SJSA1 (cell line): ENCODE measurements at regions not wholly inside any gene's neighbourhood (a gene's known extent, or its start where the extent isn't known, plus 50 kb on each side); places are given as distances from the start of the nearest gene placed in this dataset.

Experiments used
- DNase-seq, 2 experiments: peaks; one replicate each; pipeline ENCODE4 v3.0.0-alpha.2; 2015 to 2020; ENCODE audit warnings: low spot score in 2 of 2, low read depth in 1 of 2
- H3K27ac ChIP-seq: fragments of 250-450 bp; sonication (Bioruptor Pico); 2 replicates; pipeline ENCODE4 v1.5.1; 2020; ENCODE audit warnings: mild to moderate bottlenecking, moderate library complexity
- H3K27me3 ChIP-seq: fragments of 250-450 bp; sonication (Bioruptor Pico); replicated peaks from 2 replicates; pipeline ENCODE4 v1.5.1; 2020; ENCODE audit warnings: mild to moderate bottlenecking, moderate library complexity
- H3K36me3 ChIP-seq: fragments of 250-450 bp; sonication (Bioruptor Pico); 2 replicates; pipeline ENCODE4 v1.5.1; 2020; ENCODE audit warnings: mild to moderate bottlenecking
- H3K4me1 ChIP-seq: fragments of 250-450 bp; sonication (Bioruptor Pico); replicated peaks from 2 replicates; pipeline ENCODE4 v1.6.1; 2021; ENCODE audit warnings: mild to moderate bottlenecking
- H3K4me3 ChIP-seq: fragments of 250-450 bp; sonication (Bioruptor Pico); 2 replicates; pipeline ENCODE4 v1.5.1; 2020; ENCODE audit warnings: mild to moderate bottlenecking
- H3K9me3 ChIP-seq: fragments of 250-450 bp; sonication (Bioruptor Pico); replicated peaks from 2 replicates; pipeline ENCODE4 v1.5.1; 2020; ENCODE audit warnings: mild to moderate bottlenecking

- Histone ChIP-seq H3K4me3 (no peak overlapping the region), H3K4me1 (no peaks in the 10 kb centered on the region), H3K9me3 (no peaks in the 10 kb centered on the region), H3K36me3 (no peaks in the 10 kb centered on the region), H3K27me3 (0 out of 2 replicates have a peak, but pooled peaks cover 3% of the 10 kb centered on the region), H3K27ac (no peak overlapping the region)
- no peak for DNase-seq
Observed at GRCh38 chr1:119294722-119295121, 73.9 kb upstream of the HAO2 start.

- no peak overlapping the region for H3K27ac ChIP-seq
- DNase-seq = no peak
Observed at GRCh38 chr1:119298687-119299303, 69.8 kb upstream of the HAO2 start.

GRCh38 chr1:119302011-119302410, 66.6 kb upstream of the HAO2 start:
- Histone ChIP-seq H3K27ac (no peak overlapping the region), H3K27me3 (peaks cover 6% of the 10 kb centered on the region), H3K4me3 (no peak overlapping the region), H3K9me3 (no peaks in the 10 kb centered on the region), H3K4me1 (no peaks in the 10 kb centered on the region), H3K36me3 (no peaks in the 10 kb centered on the region)
- DNase-seq = no peak

More at GRCh38 chr1:119298687-119299303, 69.8 kb upstream of the HAO2 start:
- no peaks in the 10 kb centered on the region for H3K36me3 ChIP-seq
- H3K9me3 ChIP-seq = no peaks in the 10 kb centered on the region
- H3K4me3 ChIP-seq = no peak overlapping the region
- no peaks in the 10 kb centered on the region for H3K27me3 ChIP-seq
- no peaks in the 10 kb centered on the region for H3K4me1 ChIP-seq

GRCh38 chr1:119308130-119308700, 60.4 kb upstream of the HAO2 start:
- Histone ChIP-seq H3K27ac (no peak overlapping the region), H3K4me1 (no peaks in the 10 kb centered on the region), H3K27me3 (peaks cover 15% of the 10 kb centered on the region), H3K9me3 (no peaks in the 10 kb centered on the region), H3K4me3 (no peak overlapping the region), H3K36me3 (no peaks in the 10 kb centered on the region)
- DNase-seq = no peak

GRCh38 chr1:119308806-119309205, 59.8 kb upstream of the HAO2 start:
- Histone ChIP-seq H3K27ac (no peak overlapping the region), H3K36me3 (no peaks in the 10 kb centered on the region), H3K4me1 (no peaks in the 10 kb centered on the region), H3K9me3 (no peaks in the 10 kb centered on the region), H3K4me3 (no peak overlapping the region), H3K27me3 (peaks cover 15% of the 10 kb centered on the region)
- no peak for DNase-seq

- Histone ChIP-seq H3K9me3 (no peaks in the 10 kb centered on the region), H3K4me3 (no peak overlapping the region), H3K27ac (no peak overlapping the region), H3K36me3 (no peaks in the 10 kb centered on the region), H3K4me1 (no peaks in the 10 kb centered on the region), H3K27me3 (peaks cover 15% of the 10 kb centered on the region)
- DNase-seq = no peak
Observed at GRCh38 chr1:119310301-119310700, 58.3 kb upstream of the HAO2 start.

GRCh38 chr1:119312500-119312899, 56.1 kb upstream of the HAO2 start:
- H3K4me1 ChIP-seq = no peaks in the 10 kb centered on the region
- H3K36me3 ChIP-seq = no peaks in the 10 kb centered on the region
- H3K4me3 ChIP-seq = no peak overlapping the region
- no peak for DNase-seq
- peaks cover 9% of the 10 kb centered on the region; the same call in 1 of the 2 replicates for H3K27me3 ChIP-seq
- H3K9me3 ChIP-seq = no peaks in the 10 kb centered on the region
- no peak overlapping the region for H3K27ac ChIP-seq

- Histone ChIP-seq H3K4me1 (no peaks in the 10 kb centered on the region), H3K4me3 (no peak overlapping the region), H3K27me3 (peaks cover 9% of the 10 kb centered on the region; the same call in 1 of the 2 replicates), H3K27ac (no peak overlapping the region), H3K9me3 (no peaks in the 10 kb centered on the region), H3K36me3 (no peaks in the 10 kb centered on the region)
- DNase-seq = no peak
Observed at GRCh38 chr1:119314001-119314796, 54.4 kb upstream of the HAO2 start.

GRCh38 chr1:119316870-119317416, 51.6 kb upstream of the HAO2 start:
- H3K27ac ChIP-seq = no peak overlapping the region
- H3K27me3 ChIP-seq = peaks cover 2% of the 10 kb centered on the region; the same call in 1 of the 2 replicates
- no peaks in the 10 kb centered on the region for H3K4me1 ChIP-seq
- H3K4me3 ChIP-seq = no peak overlapping the region
- DNase-seq = no peak
- H3K36me3 ChIP-seq = no peaks in the 10 kb centered on the region
- no peaks in the 10 kb centered on the region for H3K9me3 ChIP-seq

- Histone ChIP-seq H3K4me1 (no peaks in the 10 kb centered on the region), H3K4me3 (no peak overlapping the region), H3K27ac (no peak overlapping the region), H3K27me3 (no peaks in the 10 kb centered on the region), H3K9me3 (no peaks in the 10 kb centered on the region), H3K36me3 (no peaks in the 10 kb centered on the region)
- DNase-seq = no peak
Observed at GRCh38 chr1:119318466-119319309, 49.9 kb upstream of the HAO2 start.
